Osteocyte (in vitro differentiated cells): ENCODE measurements at regions not wholly inside any gene's neighbourhood (a gene's known extent, or its start where the extent isn't known, plus 50 kb on each side); places are given as distances from the start of the nearest gene placed in this dataset.

Experiments used
- DNase-seq: peaks from one replicate; pipeline ENCODE4 v3.0.0; 2021; ENCODE audit warnings: mixed read lengths; ENCODE audit not compliant: unreplicated experiment; ENCODE audit errors: extremely low spot score
- H3K27ac Mint-ChIP-seq: one replicate; pipeline ENCODE4 v1.8.0; 2021; ENCODE audit warnings: mild to moderate bottlenecking, mixed read lengths; ENCODE audit not compliant: unreplicated experiment
- H3K27me3 Mint-ChIP-seq: one replicate; pipeline ENCODE4 v1.8.0; 2021; ENCODE audit warnings: mixed read lengths; ENCODE audit not compliant: unreplicated experiment
- H3K36me3 Mint-ChIP-seq: one replicate; pipeline ENCODE4 v1.8.0; 2021; ENCODE audit warnings: mixed read lengths; ENCODE audit not compliant: unreplicated experiment
- H3K4me1 Mint-ChIP-seq: one replicate; pipeline ENCODE4 v1.8.0; 2021; ENCODE audit warnings: mixed read lengths; ENCODE audit not compliant: unreplicated experiment
- H3K4me3 Mint-ChIP-seq: one replicate; pipeline ENCODE4 v1.8.0; 2021; ENCODE audit warnings: mild to moderate bottlenecking, moderate library complexity, mixed read lengths; ENCODE audit not compliant: unreplicated experiment
- H3K9me3 Mint-ChIP-seq: one replicate; pipeline ENCODE4 v1.8.0; 2021; ENCODE audit warnings: mixed read lengths; ENCODE audit not compliant: unreplicated experiment
- TF ChIP-seq, protein P1 (sequence below): fragments of 200-600 bp; sonication (generic); IDR thresholded peaks from 2 replicates; pipeline ENCODE4 v1.5.0; 2021; ENCODE audit warnings: antibody characterized with exemption, mild to moderate bottlenecking, moderate library complexity

DNA sequence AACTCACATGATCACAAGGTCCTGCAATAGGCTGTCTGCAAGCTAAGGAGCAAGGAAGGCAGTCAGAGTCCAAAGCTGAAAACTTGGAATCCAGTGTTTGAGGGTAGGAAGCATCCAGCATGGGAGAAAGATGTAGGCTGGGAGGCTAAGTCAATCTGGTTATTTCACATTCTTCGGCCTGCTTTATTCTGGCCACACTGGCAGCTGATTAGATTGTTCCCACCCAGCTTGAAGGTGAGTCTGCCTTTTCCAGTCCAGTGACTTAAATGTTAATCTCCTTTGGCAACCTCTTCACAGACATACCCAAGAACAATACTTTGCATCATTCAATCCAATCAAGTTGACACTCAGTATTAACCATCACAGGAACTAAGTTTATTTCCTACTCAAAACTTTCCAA lies 453.4 kb downstream of the TLE4 start:
- H3K4me3 Mint-ChIP-seq: no peak overlapping the region
- peaks cover 34% of the 10 kb centered on the region for H3K4me1 Mint-ChIP-seq
- no peak overlapping the region for H3K27ac Mint-ChIP-seq
- no peaks in the 10 kb centered on the region for H3K27me3 Mint-ChIP-seq
- H3K36me3 Mint-ChIP-seq: no peaks in the 10 kb centered on the region
- no peak for DNase-seq
- TF ChIP-seq, protein P1, sequence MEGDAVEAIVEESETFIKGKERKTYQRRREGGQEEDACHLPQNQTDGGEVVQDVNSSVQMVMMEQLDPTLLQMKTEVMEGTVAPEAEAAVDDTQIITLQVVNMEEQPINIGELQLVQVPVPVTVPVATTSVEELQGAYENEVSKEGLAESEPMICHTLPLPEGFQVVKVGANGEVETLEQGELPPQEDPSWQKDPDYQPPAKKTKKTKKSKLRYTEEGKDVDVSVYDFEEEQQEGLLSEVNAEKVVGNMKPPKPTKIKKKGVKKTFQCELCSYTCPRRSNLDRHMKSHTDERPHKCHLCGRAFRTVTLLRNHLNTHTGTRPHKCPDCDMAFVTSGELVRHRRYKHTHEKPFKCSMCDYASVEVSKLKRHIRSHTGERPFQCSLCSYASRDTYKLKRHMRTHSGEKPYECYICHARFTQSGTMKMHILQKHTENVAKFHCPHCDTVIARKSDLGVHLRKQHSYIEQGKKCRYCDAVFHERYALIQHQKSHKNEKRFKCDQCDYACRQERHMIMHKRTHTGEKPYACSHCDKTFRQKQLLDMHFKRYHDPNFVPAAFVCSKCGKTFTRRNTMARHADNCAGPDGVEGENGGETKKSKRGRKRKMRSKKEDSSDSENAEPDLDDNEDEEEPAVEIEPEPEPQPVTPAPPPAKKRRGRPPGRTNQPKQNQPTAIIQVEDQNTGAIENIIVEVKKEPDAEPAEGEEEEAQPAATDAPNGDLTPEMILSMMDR: no peak
- H3K9me3 Mint-ChIP-seq: peaks cover 3% of the 10 kb centered on the region

DNA sequence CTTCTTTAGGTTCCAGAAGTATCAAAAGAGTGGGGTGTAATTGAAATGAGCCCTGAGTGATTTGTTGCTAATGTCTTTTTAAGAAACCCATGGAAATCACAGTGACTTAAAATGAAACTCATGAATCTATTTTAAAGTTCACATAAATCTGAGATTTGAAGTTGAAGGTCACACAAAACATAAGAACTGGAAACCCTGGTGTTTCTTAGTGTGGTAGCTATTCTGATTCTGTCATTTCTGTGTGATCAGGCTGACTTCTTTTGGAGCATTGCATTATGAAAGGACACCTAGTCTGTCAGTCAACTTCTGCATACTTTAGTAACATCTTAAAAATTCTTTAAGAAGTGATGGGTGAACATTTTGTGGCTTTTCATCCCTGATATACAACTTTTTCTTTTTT lies 448.8 kb downstream of the TLE4 start:
- no peak overlapping the region for H3K27ac Mint-ChIP-seq
- no peaks in the 10 kb centered on the region for H3K9me3 Mint-ChIP-seq
- no peaks in the 10 kb centered on the region for H3K36me3 Mint-ChIP-seq
- no peak overlapping the region for H3K4me3 Mint-ChIP-seq
- DNase-seq: no peak
- peaks cover under 1% of the 10 kb centered on the region for H3K4me1 Mint-ChIP-seq
- H3K27me3 Mint-ChIP-seq: no peaks in the 10 kb centered on the region
- TF ChIP-seq, protein P1: no peak

DNA sequence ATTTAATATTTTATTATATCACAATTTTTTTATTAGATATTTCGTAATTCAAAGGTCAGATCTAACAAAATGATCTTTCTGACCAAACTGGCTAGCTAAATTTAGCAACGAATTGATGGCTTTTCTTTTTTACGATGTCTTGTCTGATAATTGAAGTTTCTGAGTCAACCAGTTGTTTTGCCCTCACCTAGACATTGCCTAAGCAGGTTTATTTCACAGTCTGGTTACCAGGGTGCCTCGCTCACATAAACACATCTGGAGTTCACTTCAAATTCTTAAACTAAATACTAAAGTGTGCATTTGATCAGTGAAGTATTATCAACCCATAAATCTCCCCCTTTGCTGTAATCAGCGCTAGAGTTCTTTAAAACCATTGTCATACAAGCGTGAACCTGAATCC lies 448.3 kb downstream of the TLE4 start:
- Mint-ChIP-seq H3K4me1 (no peaks in the 10 kb centered on the region), H3K36me3 (no peaks in the 10 kb centered on the region), H3K4me3 (no peak overlapping the region), H3K27ac (no peak overlapping the region), H3K27me3 (no peaks in the 10 kb centered on the region), H3K9me3 (no peaks in the 10 kb centered on the region)
- no peak for DNase-seq
- TF ChIP-seq, protein P1: no peak

DNA sequence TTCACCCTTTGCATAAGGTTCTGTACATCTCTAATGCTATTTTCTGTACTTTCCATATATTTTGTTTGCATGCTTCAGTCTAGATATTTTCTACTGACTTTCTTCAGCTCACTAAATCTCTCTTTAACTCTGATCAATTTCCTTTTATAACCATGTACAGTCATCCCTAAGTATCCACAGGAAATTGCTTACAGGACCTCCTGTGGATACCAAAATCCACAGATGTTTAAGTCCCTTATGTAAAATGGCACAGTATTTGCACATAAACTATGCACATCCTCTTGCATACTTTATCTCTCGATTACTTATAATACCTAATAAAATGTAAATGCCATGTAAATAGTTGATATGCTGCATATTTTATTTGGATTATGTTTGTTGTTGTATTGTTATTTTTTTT lies 442.1 kb downstream of the TLE4 start:
- no peak for DNase-seq
- Mint-ChIP-seq H3K27ac (peak overlapping the region; percentile 12), H3K36me3 (no peaks in the 10 kb centered on the region), H3K4me3 (no peak overlapping the region), H3K4me1 (peaks cover 17% of the 10 kb centered on the region), H3K9me3 (peaks cover 15% of the 10 kb centered on the region), H3K27me3 (no peaks in the 10 kb centered on the region)
- TF ChIP-seq, protein P1: no peak

DNA sequence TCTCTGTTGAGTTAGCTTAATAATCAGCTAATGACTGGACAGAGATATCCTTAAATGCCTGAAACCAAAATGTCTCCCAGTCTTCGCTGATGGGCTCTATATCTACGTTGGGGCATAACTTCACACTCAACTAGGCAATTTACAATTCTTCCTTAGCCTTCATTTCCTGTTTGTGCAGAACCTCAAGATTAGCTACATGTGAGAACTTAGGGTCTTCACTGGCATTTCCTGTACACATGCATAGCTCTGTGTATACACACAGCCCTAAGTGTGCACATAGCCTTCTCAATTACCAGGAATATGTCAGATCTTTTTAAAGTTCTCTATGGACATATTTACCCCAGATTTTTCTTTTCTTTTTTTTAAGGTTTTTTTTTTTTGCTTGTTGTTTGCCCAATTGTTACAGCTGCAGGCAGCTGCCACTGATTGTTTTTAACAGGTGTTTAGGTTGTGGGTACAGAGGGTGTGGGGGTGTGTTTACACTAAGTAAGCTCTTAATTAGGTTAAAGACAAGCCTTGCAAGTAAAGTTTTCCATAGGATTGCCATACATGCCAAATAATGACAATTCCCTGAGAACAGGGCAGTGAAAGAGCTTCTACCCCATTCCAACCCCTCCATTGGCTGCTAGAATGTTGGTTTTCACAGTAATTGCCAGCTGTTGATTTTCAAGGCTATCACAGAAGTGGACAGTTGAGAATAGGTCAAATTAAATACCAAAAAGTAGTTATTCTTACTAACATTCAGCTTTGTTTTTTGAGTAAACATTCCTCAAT lies 441.0 kb downstream of the TLE4 start:
- TF ChIP-seq, protein P1: no peak
- H3K9me3 Mint-ChIP-seq: peaks cover 15% of the 10 kb centered on the region
- H3K27me3 Mint-ChIP-seq: no peaks in the 10 kb centered on the region
- H3K4me3 Mint-ChIP-seq: no peak overlapping the region
- no peaks in the 10 kb centered on the region for H3K36me3 Mint-ChIP-seq
- DNase-seq: no peak
- no peak overlapping the region for H3K27ac Mint-ChIP-seq
- peaks cover 17% of the 10 kb centered on the region for H3K4me1 Mint-ChIP-seq
